Testis (tissue), 2 donors: ENCODE measurements at regions not wholly inside any gene's neighbourhood (a gene's known extent, or its start where the extent isn't known, plus 50 kb on each side); places are given as distances from the start of the nearest gene placed in this dataset.

Source experiments
- CTCF ChIP-seq, 3 experiments: fragments of 450-650 bp in 2 of 3; fragments of 200-600 bp in 1 of 3; sonication (generic) in 1 of 3; IDR thresholded peaks; one replicate each; pipeline ENCODE4 v1.5.1; 2016 to 2019; ENCODE audit warnings: antibody characterized with exemption in 3 of 3, mild to moderate bottlenecking in 2 of 3, moderate library complexity in 1 of 3
- POLR2A ChIP-seq: fragments of 450-650 bp; IDR thresholded peaks from one replicate; pipeline ENCODE4 v1.6.1; 2017; ENCODE audit warnings: antibody characterized with exemption, mild to moderate bottlenecking, moderate library complexity

- TF ChIP-seq CTCF (IDR thresholded peaks at IDR 0.05) (no peak), POLR2A (no peak)
These were observed 59.4 kb upstream of the SH3RF3 start for GRCh38 chr2:109069331-109070194.
